ENCODE measurements at regions not wholly inside any gene's neighbourhood (a gene's known extent, or its start where the extent isn't known, plus 50 kb on each side); places are given as distances from the start of the nearest gene placed in this dataset.

DNA sequence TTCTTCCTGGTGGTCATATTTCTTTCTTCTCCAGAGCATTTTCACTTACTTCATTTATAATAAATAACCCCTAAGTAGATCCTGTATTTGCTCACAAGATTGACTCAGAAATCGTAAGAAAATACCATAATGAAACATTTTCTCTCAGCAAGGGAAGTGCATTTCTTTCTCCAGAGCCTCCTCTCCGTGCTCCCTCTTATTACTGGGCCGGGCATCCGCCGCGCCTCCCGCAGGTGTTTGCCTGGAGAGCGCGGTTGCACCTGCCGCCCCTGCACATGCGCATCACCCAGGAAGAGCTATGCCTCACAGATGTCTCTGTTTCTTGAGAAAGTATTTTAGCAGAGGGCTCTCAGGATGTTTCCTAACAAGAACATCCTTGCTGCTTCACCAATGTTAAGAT lies 509.2 kb downstream of the TCERG1L start:
- DNase-seq: no peak
- Mint-ChIP-seq H3K4me1 (peaks cover 0 to 4% of the 10 kb centered on the region in 2 experiments; a peak in 2 of 4 replicates), H3K9me3 (no peaks in the 10 kb centered on the region), H3K27me3 (ENCODE audit: low read depth) (peaks cover 2% of the 10 kb centered on the region; the same call in 1 of the 2 replicates), H3K27ac (no peak overlapping the region; a peak in 1 of 7 replicates), H3K36me3 (ENCODE audit: insufficient read depth in 1 of 3, low read depth in 3 of 3) (no peaks in the 10 kb centered on the region), H3K4me3 (no peak overlapping the region; a peak in 1 of 5 replicates)
- H2BK20ac ChIP-seq (ENCODE audit: low read depth, low read length, poor library complexity, severe bottlenecking): no peak overlapping the region
- H3K4me2 ChIP-seq (ENCODE audit: insufficient read depth, insufficient read length, low read length): no peak overlapping the region
- no peak overlapping the region for H2BK120ac ChIP-seq (ENCODE audit: low read depth, low read length, poor library complexity, severe bottlenecking)
- no peak overlapping the region for H4K91ac ChIP-seq (ENCODE audit: insufficient read length, low read depth, low read length)
- H4K20me1 ChIP-seq (ENCODE audit: control insufficient read depth, insufficient read depth, insufficient read length): no peaks in the 10 kb centered on the region
- no peak overlapping the region for H3K14ac ChIP-seq (ENCODE audit: insufficient read depth, low read length)
- H2BK12ac ChIP-seq (ENCODE audit: insufficient read length, low read depth, low read length): no peak overlapping the region
- no peak overlapping the region for H3K23ac ChIP-seq (ENCODE audit: insufficient read length, low read depth, low read length)
- H3K23me2 ChIP-seq (ENCODE audit: insufficient read length, low read depth, low read length, poor library complexity, severe bottlenecking): no peaks in the 10 kb centered on the region
- no peaks in the 10 kb centered on the region for H3K4me1 ChIP-seq (ENCODE audit: insufficient read depth, low read length)
- H2BK5ac ChIP-seq (ENCODE audit: insufficient read length, low read length): no peak overlapping the region
- TF ChIP-seq, protein P1, sequence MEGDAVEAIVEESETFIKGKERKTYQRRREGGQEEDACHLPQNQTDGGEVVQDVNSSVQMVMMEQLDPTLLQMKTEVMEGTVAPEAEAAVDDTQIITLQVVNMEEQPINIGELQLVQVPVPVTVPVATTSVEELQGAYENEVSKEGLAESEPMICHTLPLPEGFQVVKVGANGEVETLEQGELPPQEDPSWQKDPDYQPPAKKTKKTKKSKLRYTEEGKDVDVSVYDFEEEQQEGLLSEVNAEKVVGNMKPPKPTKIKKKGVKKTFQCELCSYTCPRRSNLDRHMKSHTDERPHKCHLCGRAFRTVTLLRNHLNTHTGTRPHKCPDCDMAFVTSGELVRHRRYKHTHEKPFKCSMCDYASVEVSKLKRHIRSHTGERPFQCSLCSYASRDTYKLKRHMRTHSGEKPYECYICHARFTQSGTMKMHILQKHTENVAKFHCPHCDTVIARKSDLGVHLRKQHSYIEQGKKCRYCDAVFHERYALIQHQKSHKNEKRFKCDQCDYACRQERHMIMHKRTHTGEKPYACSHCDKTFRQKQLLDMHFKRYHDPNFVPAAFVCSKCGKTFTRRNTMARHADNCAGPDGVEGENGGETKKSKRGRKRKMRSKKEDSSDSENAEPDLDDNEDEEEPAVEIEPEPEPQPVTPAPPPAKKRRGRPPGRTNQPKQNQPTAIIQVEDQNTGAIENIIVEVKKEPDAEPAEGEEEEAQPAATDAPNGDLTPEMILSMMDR (conservative IDR thresholded peaks at IDR 0.05): no peak
- H3K9ac ChIP-seq (ENCODE audit: extremely low read depth, insufficient read length, low read length): no peak overlapping the region
- H2AFZ ChIP-seq (ENCODE audit: low read length): no peak overlapping the region
- no peak overlapping the region for H2BK15ac ChIP-seq (ENCODE audit: low read depth, low read length)
- no peak overlapping the region for H3K27ac ChIP-seq (ENCODE audit: insufficient read length, low read depth, low read length)
- H4K5ac ChIP-seq (ENCODE audit: insufficient read length, low read depth, low read length): no peak overlapping the region
- no peak overlapping the region for H3T11ph ChIP-seq (ENCODE audit: low read length)
- H3K79me1 ChIP-seq (ENCODE audit: insufficient read depth, low read depth, low read length, poor library complexity, severe bottlenecking): no peaks in the 10 kb centered on the region
- H3K9me3 ChIP-seq (ENCODE audit: control insufficient read depth, low read depth, low read length): no peaks in the 10 kb centered on the region
- H3K27me3 ChIP-seq (ENCODE audit: insufficient read depth, low read length): no peaks in the 10 kb centered on the region
- WGBS (ENCODE audit: extremely low coverage, insufficient read length, low lambda C conversion rate): no CpG with 5 or more reads among the region's 11 CpGs
- no peak overlapping the region for H2AK5ac ChIP-seq (ENCODE audit: insufficient read length, low read length)
- H3K18ac ChIP-seq (ENCODE audit: insufficient read length, low read depth, low read length): no peak overlapping the region
- H4K8ac ChIP-seq (replicated peaks; ENCODE audit: insufficient read length, low read depth, low read length): no peak overlapping the region
- no peak overlapping the region for H3K56ac ChIP-seq (ENCODE audit: insufficient read length, low read depth, low read length)
- no peak overlapping the region for H3K4ac ChIP-seq (ENCODE audit: low read depth, low read length)
- H3K79me2 ChIP-seq (ENCODE audit: insufficient read depth, low read length): no peaks in the 10 kb centered on the region

Data from H9 (cell line).